ENCODE measurements at regions not wholly inside any gene's neighbourhood (a gene's known extent, or its start where the extent isn't known, plus 50 kb on each side); places are given as distances from the start of the nearest gene placed in this dataset.

GRCh38 chr14:27199272-27199671 is 601.4 kb upstream of the NOVA1 start:
- 86 to 95% methylated on average over 1 of the region's 2 CpGs for WGBS, 2 donors (ENCODE audit: low coverage in 1 of 2)
- TF ChIP-seq CTCF (IDR thresholded peaks at IDR 0.05) (no peak), POLR2AphosphoS5 (IDR thresholded peaks at IDR 0.05) (no peak), POLR2A (IDR thresholded peaks at IDR 0.05) (no peak), EP300 (IDR thresholded peaks at IDR 0.05) (no peak)
- no peaks in the 10 kb centered on the region for H3K36me3 ChIP-seq

GRCh38 chr14:27205036-27205435 is 607.2 kb upstream of the NOVA1 start:
- TF ChIP-seq POLR2AphosphoS5 (IDR thresholded peaks at IDR 0.05) (no peak), POLR2A (IDR thresholded peaks at IDR 0.05) (no peak), CTCF (IDR thresholded peaks at IDR 0.05) (no peak), EP300 (IDR thresholded peaks at IDR 0.05) (no peak)
- Histone ChIP-seq H3K27ac (no peak overlapping the region), H3K4me3 (no peak overlapping the region), H3K36me3 (no peaks in the 10 kb centered on the region), H3K9me3 (no peaks in the 10 kb centered on the region), H3K4me1 (no peaks in the 10 kb centered on the region), H3K27me3 (no peaks in the 10 kb centered on the region)
- 38 to 63% methylated on average over 1 of the region's 1 CpG for WGBS, 2 donors (ENCODE audit: low coverage in 1 of 2)
- no peak for ATAC-seq

More at GRCh38 chr14:27199272-27199671, 601.4 kb upstream of the NOVA1 start:
- Histone ChIP-seq H3K27ac (no peak overlapping the region), H3K4me3 (no peak overlapping the region), H3K27me3 (no peaks in the 10 kb centered on the region), H3K9me3 (no peaks in the 10 kb centered on the region), H3K4me1 (no peaks in the 10 kb centered on the region)
- ATAC-seq = no peak

- no peaks in the 10 kb centered on the region for H3K27me3 ChIP-seq
- no peak overlapping the region for H3K27ac ChIP-seq
- peaks cover 0 to 3% (median 0%) of the 10 kb centered on the region in 3 donors for H3K9me3 ChIP-seq
- no peak overlapping the region for H3K4me3 ChIP-seq
- no peak for ATAC-seq
- H3K36me3 ChIP-seq = no peaks in the 10 kb centered on the region
- H3K4me1 ChIP-seq = no peaks in the 10 kb centered on the region
- TF ChIP-seq POLR2AphosphoS5 (IDR thresholded peaks at IDR 0.05) (no peak), POLR2A (IDR thresholded peaks at IDR 0.05) (no peak), EP300 (IDR thresholded peaks at IDR 0.05) (no peak), CTCF (IDR thresholded peaks at IDR 0.05) (no peak)
Observed at GRCh38 chr14:27211741-27212140, 613.9 kb upstream of the NOVA1 start.

DNA sequence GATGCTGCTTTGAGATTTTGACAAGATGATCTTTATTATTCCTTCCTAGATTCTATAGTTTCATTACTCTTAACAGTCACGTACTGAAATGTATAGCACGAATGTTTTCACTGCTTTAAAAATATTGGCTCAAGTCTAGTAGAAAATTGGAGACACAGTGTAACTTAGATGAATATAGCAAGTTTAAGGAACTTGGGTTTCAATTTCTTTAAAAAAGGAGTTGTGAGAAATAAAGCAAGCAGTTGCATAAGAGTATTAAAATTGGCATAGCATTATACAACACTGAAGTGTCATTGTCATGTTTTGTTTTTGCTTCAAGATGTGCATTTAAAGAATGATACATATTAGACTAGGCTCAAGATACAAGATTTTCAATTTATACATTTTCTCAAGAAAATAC is 624.8 kb upstream of the NOVA1 start:
- Histone ChIP-seq H3K4me1 (no peaks in the 10 kb centered on the region), H3K27me3 (no peaks in the 10 kb centered on the region), H3K27ac (no peak overlapping the region), H3K36me3 (no peaks in the 10 kb centered on the region), H3K9me3 (peaks cover 0 to 13% (median 0%) of the 10 kb centered on the region in 3 donors), H3K4me3 (no peak overlapping the region)
- 79 to 94% methylated on average over 2 of the region's 2 CpGs for WGBS, 2 donors (ENCODE audit: low coverage in 1 of 2)
- TF ChIP-seq POLR2AphosphoS5 (IDR thresholded peaks at IDR 0.05) = no peak
- TF ChIP-seq POLR2A (IDR thresholded peaks at IDR 0.05) = no peak
- no peak for TF ChIP-seq EP300 (IDR thresholded peaks at IDR 0.05)
- TF ChIP-seq CTCF (IDR thresholded peaks at IDR 0.05) = no peak
- no peak for ATAC-seq

DNA sequence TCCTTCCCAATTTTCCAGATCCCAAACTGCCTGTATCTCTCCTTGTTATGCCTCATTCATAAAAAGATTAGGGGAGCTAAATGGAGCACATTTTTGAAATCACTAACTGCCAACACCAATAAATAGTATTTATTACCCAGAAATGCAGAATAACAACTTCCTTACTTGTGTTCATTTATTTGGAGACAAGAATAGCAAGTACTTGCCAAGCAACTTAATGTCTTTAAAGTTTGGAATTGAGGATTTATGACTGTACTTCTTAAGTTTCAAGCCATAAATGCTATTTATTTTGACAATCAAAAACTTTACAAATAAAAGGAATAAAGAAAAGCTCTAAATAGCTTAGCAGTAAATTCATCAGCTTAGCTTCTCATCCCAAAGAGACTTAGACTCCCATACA is 626.1 kb upstream of the NOVA1 start:
- peaks cover 0 to 13% (median 0%) of the 10 kb centered on the region in 3 donors for H3K9me3 ChIP-seq
- H3K4me1 ChIP-seq = no peaks in the 10 kb centered on the region
- no peak for ATAC-seq
- no peaks in the 10 kb centered on the region for H3K36me3 ChIP-seq
- TF ChIP-seq POLR2A (IDR thresholded peaks at IDR 0.05) = no peak
- no peak for TF ChIP-seq POLR2AphosphoS5 (IDR thresholded peaks at IDR 0.05)
- TF ChIP-seq CTCF (IDR thresholded peaks at IDR 0.05) = no peak
- no peak for TF ChIP-seq EP300 (IDR thresholded peaks at IDR 0.05)
- no peak overlapping the region for H3K27ac ChIP-seq
- H3K4me3 ChIP-seq = no peak overlapping the region
- no peaks in the 10 kb centered on the region for H3K27me3 ChIP-seq

All from gastroesophageal sphincter (tissue), 4 donors.